ENCODE measurements at regions not wholly inside any gene's neighbourhood (a gene's known extent, or its start where the extent isn't known, plus 50 kb on each side); places are given as distances from the start of the nearest gene placed in this dataset.

- Histone ChIP-seq H3K4me1 (no peaks in the 10 kb centered on the region), H3K36me3 (no peaks in the 10 kb centered on the region), H3K27me3 (no peaks in the 10 kb centered on the region), H3K4me3 (no peak overlapping the region), H3K9me3 (no peaks in the 10 kb centered on the region), H3K27ac (no peak overlapping the region)
- no peak for TF ChIP-seq POLR2A (IDR thresholded peaks at IDR 0.05)
- no peak for TF ChIP-seq CTCF (IDR thresholded peaks at IDR 0.05 in 4 of 5, conservative IDR thresholded peaks at IDR 0.05 in 1 of 5)
- ATAC-seq (no peak), DNase-seq (no peak)
- intact Hi-C loops (cut with DNase I; ENCODE audit: low total_unique reads), result no loop called here
- in situ Hi-C loops (cut with MboI; ENCODE audit: low sequenced_read_pairs in 4 of 4), result no loop called here
These were observed 726.9 kb downstream of the TNS3 start for GRCh38 chr7:46854958-46855473.

- no peak for TF ChIP-seq POLR2A (IDR thresholded peaks at IDR 0.05)
- no peak for TF ChIP-seq CTCF (IDR thresholded peaks at IDR 0.05 in 4 of 5, conservative IDR thresholded peaks at IDR 0.05 in 1 of 5)
- in situ Hi-C loops (cut with MboI; ENCODE audit: low sequenced_read_pairs in 4 of 4), result no loop called here
- Histone ChIP-seq H3K36me3 (no peaks in the 10 kb centered on the region), H3K9me3 (no peaks in the 10 kb centered on the region), H3K27ac (no peak overlapping the region), H3K4me3 (no peak overlapping the region), H3K4me1 (no peaks in the 10 kb centered on the region), H3K27me3 (no peaks in the 10 kb centered on the region)
- intact Hi-C loops (cut with DNase I; ENCODE audit: low total_unique reads), result no loop called here
- no peak for DNase-seq
- ATAC-seq, result no peak
These were observed 728.5 kb downstream of the TNS3 start for GRCh38 chr7:46853451-46853850.

- intact Hi-C loops (cut with DNase I; ENCODE audit: low total_unique reads) (no loop called here), in situ Hi-C loops (cut with MboI; ENCODE audit: low sequenced_read_pairs in 4 of 4) (no loop called here)
- H3K4me3 ChIP-seq, result no peak overlapping the region
- no peak for ATAC-seq
- no peaks in the 10 kb centered on the region for H3K4me1 ChIP-seq
- H3K27me3 ChIP-seq, result no peaks in the 10 kb centered on the region
- no peak for TF ChIP-seq CTCF (IDR thresholded peaks at IDR 0.05 in 4 of 5, conservative IDR thresholded peaks at IDR 0.05 in 1 of 5)
- no peak for TF ChIP-seq POLR2A (IDR thresholded peaks at IDR 0.05)
- H3K27ac ChIP-seq, result no peak overlapping the region
- H3K36me3 ChIP-seq, result no peaks in the 10 kb centered on the region
- DNase-seq, result no peak
- H3K9me3 ChIP-seq, result no peaks in the 10 kb centered on the region
These were observed 729.1 kb downstream of the TNS3 start for GRCh38 chr7:46852795-46853194.

- H3K27ac ChIP-seq, result no peak overlapping the region
- H3K9me3 ChIP-seq, result no peaks in the 10 kb centered on the region
- no peak overlapping the region for H3K4me3 ChIP-seq
- no peaks in the 10 kb centered on the region for H3K4me1 ChIP-seq
- no peaks in the 10 kb centered on the region for H3K36me3 ChIP-seq
- in situ Hi-C loops (cut with MboI; ENCODE audit: low sequenced_read_pairs in 4 of 4) (no loop called here), intact Hi-C loops (cut with DNase I; ENCODE audit: low total_unique reads) (no loop called here)
- H3K27me3 ChIP-seq, result no peaks in the 10 kb centered on the region
- ATAC-seq (no peak), DNase-seq (no peak)
- TF ChIP-seq POLR2A (IDR thresholded peaks at IDR 0.05) (no peak), CTCF (IDR thresholded peaks at IDR 0.05 in 4 of 5, conservative IDR thresholded peaks at IDR 0.05 in 1 of 5) (no peak)
These were observed 731.2 kb downstream of the TNS3 start for GRCh38 chr7:46850563-46851330.
